Esophagus muscularis mucosa (tissue), 3 donors: ENCODE measurements at regions not wholly inside any gene's neighbourhood (a gene's known extent, or its start where the extent isn't known, plus 50 kb on each side); places are given as distances from the start of the nearest gene placed in this dataset.

Source experiments
- CTCF ChIP-seq, 3 experiments: fragments of 200-600 bp in 2 of 3; fragments of 450-650 bp in 1 of 3; sonication (generic) in 2 of 3; IDR thresholded peaks; one replicate each; pipeline ENCODE4 v1.5.1; 2017 to 2019; ENCODE audit warnings: antibody characterized with exemption in 3 of 3, mild to moderate bottlenecking in 2 of 3, moderate library complexity in 1 of 3
- POLR2A ChIP-seq: fragments of 450-650 bp; IDR thresholded peaks from one replicate; pipeline ENCODE4 v1.6.1; 2017; ENCODE audit warnings: antibody characterized with exemption, moderate library complexity, mild to moderate bottlenecking, low read depth
- POLR2AphosphoS5 ChIP-seq, 2 donors: sonication (generic); formaldehyde crosslinking; IDR thresholded peaks; one replicate each; pipeline ENCODE4 v1.6.1; 2017; ENCODE audit warnings: antibody characterized with exemption in 2 of 2

GRCh38 chr21:25362375-25363267, 244.7 kb downstream of the MRPL39 start:
- TF ChIP-seq POLR2A: no peak
- TF ChIP-seq CTCF (IDR thresholded peaks at IDR 0.05): no peak
- no peak for TF ChIP-seq POLR2AphosphoS5 (IDR thresholded peaks at IDR 0.05)
